GM12873 (cell line): ENCODE measurements at regions not wholly inside any gene's neighbourhood (a gene's known extent, or its start where the extent isn't known, plus 50 kb on each side); places are given as distances from the start of the nearest gene placed in this dataset.

Source experiments
- TF ChIP-seq, protein P1 (sequence below): IDR thresholded peaks from 2 replicates; pipeline ENCODE4 v1.5.1; 2012; ENCODE audit warnings: low read depth, mild to moderate bottlenecking, moderate library complexity, low read length, control low read depth; ENCODE audit not compliant: insufficient read depth; ENCODE audit errors: missing control alignments

- TF ChIP-seq, protein P1, sequence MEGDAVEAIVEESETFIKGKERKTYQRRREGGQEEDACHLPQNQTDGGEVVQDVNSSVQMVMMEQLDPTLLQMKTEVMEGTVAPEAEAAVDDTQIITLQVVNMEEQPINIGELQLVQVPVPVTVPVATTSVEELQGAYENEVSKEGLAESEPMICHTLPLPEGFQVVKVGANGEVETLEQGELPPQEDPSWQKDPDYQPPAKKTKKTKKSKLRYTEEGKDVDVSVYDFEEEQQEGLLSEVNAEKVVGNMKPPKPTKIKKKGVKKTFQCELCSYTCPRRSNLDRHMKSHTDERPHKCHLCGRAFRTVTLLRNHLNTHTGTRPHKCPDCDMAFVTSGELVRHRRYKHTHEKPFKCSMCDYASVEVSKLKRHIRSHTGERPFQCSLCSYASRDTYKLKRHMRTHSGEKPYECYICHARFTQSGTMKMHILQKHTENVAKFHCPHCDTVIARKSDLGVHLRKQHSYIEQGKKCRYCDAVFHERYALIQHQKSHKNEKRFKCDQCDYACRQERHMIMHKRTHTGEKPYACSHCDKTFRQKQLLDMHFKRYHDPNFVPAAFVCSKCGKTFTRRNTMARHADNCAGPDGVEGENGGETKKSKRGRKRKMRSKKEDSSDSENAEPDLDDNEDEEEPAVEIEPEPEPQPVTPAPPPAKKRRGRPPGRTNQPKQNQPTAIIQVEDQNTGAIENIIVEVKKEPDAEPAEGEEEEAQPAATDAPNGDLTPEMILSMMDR: no peak
Measured at GRCh38 chr12:46711756-46712155, 114.0 kb downstream of the SLC38A4 start.

GRCh38 chr12:46710125-46710743 is 115.6 kb downstream of the SLC38A4 start:
- TF ChIP-seq, protein P1: no peak

DNA sequence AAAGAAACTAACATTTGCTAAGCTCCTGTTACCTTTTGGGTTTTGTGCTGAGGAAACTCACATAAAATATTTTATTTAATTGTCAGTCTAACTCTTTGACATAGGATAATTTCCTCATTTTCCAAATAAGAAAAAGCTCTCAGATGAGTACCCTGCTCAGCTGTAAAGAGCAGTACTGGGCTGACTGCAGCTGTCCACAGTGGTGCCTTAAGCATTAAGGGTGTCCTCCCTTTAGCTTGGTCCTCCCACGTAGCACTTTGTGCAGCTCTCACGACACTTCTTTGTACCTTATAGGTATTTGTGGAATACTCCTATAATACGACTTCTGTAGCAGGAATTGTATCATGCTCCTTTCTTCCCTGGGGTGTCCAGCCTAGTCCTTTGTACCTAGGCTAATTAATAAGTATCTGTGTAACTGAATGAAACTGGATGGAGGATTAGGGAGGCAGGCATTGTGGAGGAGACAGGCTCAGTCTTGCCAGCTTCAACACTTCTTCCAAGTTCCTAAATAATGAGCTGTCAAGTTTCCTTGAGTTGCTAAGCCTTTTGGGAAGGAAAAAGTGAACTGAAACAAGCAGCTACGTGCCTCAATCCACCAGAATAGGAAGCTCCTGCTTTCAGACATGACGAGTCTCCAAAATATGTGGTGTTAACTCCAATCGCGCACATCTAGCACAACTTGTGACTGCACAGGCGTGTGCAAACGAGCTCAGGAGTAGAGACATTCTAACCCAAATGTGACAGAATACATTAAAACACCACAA is 123.0 kb downstream of the SLC38A4 start:
- TF ChIP-seq, protein P1: no peak

DNA sequence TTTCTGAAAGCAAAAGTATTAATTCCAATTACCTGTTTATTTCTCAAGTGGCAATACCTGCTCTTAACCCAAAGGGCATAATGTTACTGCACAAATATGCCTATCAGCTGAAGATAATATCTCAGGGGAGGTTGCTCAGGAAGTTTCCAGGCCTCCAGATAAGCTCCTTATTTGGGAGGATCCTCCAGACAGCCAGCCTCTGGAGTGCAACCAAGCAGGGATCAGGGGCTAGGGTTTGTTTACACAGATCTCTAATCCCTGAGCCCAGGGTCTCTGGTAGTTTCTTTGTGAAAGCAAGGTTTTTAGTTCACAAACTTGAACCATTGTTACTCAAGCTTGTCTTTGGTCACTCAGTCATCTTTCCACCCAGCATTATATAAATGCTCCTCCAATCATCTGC is 124.4 kb downstream of the SLC38A4 start:
- TF ChIP-seq, protein P1: no peak

DNA sequence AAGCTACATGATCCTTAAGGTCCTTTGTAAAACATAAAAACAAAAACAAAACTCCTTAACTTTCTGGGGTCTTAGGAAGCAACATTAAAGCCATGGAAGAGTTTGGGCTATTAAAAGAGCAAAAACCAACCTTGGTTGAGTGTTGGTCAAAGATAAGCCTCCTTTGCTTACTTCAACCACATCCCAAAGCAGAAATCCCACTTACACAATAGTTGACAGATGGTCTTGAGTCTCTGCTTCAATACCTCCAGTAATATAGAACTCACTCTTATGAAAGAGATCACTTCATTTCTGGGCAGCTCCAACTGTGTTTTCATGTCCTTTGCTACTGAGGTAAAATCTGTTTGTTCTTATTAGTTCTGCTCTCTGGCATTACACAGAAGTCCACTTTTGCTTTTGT is 125.8 kb downstream of the SLC38A4 start:
- TF ChIP-seq, protein P1: no peak

DNA sequence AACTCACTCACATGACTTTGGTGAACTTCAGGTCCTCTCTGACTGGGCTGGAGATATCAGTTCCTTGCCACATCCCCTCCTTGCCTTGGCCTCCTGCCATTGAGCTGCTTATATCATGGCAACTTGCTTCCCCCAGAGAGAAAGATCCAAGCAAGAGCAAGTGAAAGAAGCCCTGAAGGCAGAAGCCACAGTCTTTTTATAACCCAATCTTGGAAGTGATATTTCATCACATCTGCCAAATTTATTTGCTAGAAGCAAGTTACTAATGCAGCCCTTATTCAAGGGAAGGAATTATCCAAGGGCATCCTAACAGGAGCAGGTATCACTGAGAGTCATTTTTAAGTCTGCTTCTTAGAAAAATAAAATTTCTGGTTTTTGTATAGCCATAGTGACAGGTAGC is 127.8 kb downstream of the SLC38A4 start:
- TF ChIP-seq, protein P1: no peak

DNA sequence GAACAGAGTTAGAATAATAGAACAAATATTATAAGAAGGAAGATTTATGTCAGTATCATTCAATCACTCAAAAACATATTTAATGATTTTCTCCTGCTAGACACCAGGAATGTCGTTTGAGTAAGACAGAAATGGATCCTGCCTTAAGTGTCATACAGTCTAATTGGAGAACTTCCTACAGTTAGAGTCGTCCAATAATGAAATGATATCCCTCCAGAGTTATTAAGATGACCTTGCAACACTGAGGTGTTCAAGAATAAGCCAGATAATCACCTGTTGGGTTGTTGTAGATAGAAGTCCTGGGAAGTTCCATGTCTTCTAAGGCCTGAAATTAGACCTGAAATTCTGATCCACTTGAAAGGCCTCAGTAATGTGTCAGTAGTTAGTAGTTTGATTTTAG is 132.3 kb downstream of the SLC38A4 start:
- TF ChIP-seq, protein P1: no peak
